ENCODE measurements at regions not wholly inside any gene's neighbourhood (a gene's known extent, or its start where the extent isn't known, plus 50 kb on each side); places are given as distances from the start of the nearest gene placed in this dataset.

DNA sequence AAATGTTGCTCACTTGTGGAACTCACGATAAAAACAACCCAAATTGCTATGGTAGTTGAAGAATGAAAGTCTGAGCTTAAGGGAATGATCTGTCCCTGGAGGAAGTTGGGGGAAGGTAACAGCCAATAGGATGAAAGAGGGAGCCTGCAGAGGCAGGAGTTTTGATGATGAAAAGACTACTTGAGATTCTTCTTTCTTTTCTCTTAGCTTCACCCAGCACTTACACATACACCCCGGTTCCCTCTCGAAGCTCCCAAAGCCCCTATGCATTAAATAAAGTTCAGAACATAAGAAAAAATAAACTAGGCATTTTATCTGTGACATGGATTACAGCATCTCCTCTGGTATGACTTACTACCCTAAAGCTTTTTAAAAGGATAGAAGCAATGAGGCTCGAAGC, 122.9 kb upstream of the GATB start:
- Histone ChIP-seq H2AFZ (ENCODE audit: low read length) (no peak overlapping the region), H3K4me1 (ENCODE audit: insufficient read depth, low read length) (peaks cover 5% of the 10 kb centered on the region), H4K8ac (replicated peaks; ENCODE audit: insufficient read length, low read depth, low read length) (no peak overlapping the region), H2BK5ac (ENCODE audit: insufficient read length, low read length) (no peak overlapping the region), H3K23ac (ENCODE audit: insufficient read length, low read depth, low read length) (no peak overlapping the region), H2AK5ac (ENCODE audit: insufficient read length, low read length) (no peak overlapping the region), H4K5ac (ENCODE audit: insufficient read length, low read depth, low read length) (no peak overlapping the region), H3K27me3 (ENCODE audit: insufficient read depth, low read length) (no peaks in the 10 kb centered on the region), H3K23me2 (ENCODE audit: insufficient read length, low read depth, low read length, poor library complexity, severe bottlenecking) (no peaks in the 10 kb centered on the region), H3T11ph (ENCODE audit: low read length) (no peak overlapping the region), H3K4ac (ENCODE audit: low read depth, low read length) (no peak overlapping the region), H2BK15ac (ENCODE audit: low read depth, low read length) (no peak overlapping the region), H3K27ac (ENCODE audit: insufficient read length, low read depth, low read length) (no peak overlapping the region), H2BK120ac (ENCODE audit: low read depth, low read length, poor library complexity, severe bottlenecking) (no peak overlapping the region), H3K79me1 (ENCODE audit: insufficient read depth, low read depth, low read length, poor library complexity, severe bottlenecking) (no peaks in the 10 kb centered on the region), H3K4me2 (ENCODE audit: insufficient read depth, insufficient read length, low read length) (no peak overlapping the region), H3K18ac (ENCODE audit: insufficient read length, low read depth, low read length) (no peak overlapping the region), H3K9me3 (ENCODE audit: control insufficient read depth, low read depth, low read length) (no peaks in the 10 kb centered on the region), H2BK20ac (ENCODE audit: low read depth, low read length, poor library complexity, severe bottlenecking) (no peak overlapping the region), H3K56ac (ENCODE audit: insufficient read length, low read depth, low read length) (no peak overlapping the region), H3K79me2 (ENCODE audit: insufficient read depth, low read length) (no peaks in the 10 kb centered on the region), H4K20me1 (ENCODE audit: control insufficient read depth, insufficient read depth, insufficient read length) (no peaks in the 10 kb centered on the region), H4K91ac (ENCODE audit: insufficient read length, low read depth, low read length) (no peak overlapping the region), H3K14ac (ENCODE audit: insufficient read depth, low read length) (no peak overlapping the region), H2BK12ac (ENCODE audit: insufficient read length, low read depth, low read length) (no peak overlapping the region), H3K9ac (ENCODE audit: extremely low read depth, insufficient read length, low read length) (no peak overlapping the region)
- no CpG with 5 or more reads among the region's 4 CpGs for WGBS (ENCODE audit: extremely low coverage, insufficient read length, low lambda C conversion rate)
- DNase-seq: no peak
- Mint-ChIP-seq H3K36me3 (ENCODE audit: insufficient read depth in 1 of 3, low read depth in 3 of 3) (peaks cover 0 to 12% (median 3%) of the 10 kb centered on the region in 3 experiments; a peak in 3 of 7 replicates), H3K27ac (no peak overlapping the region), H3K27me3 (ENCODE audit: low read depth) (peaks cover 2% of the 10 kb centered on the region; the same call in 1 of the 2 replicates), H3K4me1 (peaks cover 40 to 47% of the 10 kb centered on the region in 2 experiments), H3K4me3 (no peak overlapping the region), H3K9me3 (no peaks in the 10 kb centered on the region; a peak in 1 of 5 replicates)
- TF ChIP-seq, protein P1, sequence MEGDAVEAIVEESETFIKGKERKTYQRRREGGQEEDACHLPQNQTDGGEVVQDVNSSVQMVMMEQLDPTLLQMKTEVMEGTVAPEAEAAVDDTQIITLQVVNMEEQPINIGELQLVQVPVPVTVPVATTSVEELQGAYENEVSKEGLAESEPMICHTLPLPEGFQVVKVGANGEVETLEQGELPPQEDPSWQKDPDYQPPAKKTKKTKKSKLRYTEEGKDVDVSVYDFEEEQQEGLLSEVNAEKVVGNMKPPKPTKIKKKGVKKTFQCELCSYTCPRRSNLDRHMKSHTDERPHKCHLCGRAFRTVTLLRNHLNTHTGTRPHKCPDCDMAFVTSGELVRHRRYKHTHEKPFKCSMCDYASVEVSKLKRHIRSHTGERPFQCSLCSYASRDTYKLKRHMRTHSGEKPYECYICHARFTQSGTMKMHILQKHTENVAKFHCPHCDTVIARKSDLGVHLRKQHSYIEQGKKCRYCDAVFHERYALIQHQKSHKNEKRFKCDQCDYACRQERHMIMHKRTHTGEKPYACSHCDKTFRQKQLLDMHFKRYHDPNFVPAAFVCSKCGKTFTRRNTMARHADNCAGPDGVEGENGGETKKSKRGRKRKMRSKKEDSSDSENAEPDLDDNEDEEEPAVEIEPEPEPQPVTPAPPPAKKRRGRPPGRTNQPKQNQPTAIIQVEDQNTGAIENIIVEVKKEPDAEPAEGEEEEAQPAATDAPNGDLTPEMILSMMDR (conservative IDR thresholded peaks at IDR 0.05): no peak
